ENCODE measurements at regions not wholly inside any gene's neighbourhood (a gene's known extent, or its start where the extent isn't known, plus 50 kb on each side); places are given as distances from the start of the nearest gene placed in this dataset.

DNA sequence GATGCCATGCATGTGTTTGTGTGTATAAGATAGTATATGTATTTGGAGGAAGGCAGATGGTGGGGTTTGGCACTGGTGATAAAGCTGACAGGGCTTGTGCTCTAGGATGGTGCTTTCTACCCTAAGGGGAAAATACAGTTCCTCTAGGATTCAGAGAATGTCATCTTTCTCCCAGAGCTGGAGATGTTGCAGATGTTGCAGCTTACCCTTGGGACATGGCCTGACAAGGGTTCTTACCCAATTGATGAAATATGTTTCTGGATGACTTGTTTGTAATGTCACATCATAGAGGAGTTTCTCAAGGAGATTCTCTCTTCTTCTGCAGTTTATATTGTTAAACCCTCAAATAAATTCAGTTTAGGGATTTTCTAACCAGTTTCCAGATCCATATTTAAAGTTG lies 52.5 kb upstream of the PITX2 start:
- DNase-seq: no peak

DNA sequence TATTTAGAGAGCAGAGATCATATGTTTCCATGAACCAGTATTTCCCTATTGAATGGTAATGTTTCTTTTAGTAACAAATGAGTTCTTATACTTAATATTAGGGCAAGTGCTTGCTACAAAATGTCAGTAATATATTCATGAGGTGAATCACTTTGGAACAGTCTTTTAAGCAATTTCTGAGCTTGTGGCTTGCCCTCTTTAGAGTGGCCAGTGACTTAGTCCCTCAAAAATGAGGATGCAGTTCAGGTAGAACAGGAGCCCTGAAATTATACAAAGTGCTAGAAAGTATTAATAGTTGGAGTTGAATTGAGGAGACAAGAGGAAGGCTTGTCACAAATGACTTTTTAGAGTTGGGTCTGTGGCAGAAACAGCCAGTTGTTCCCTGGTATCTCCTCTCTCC lies 53.4 kb upstream of the PITX2 start:
- no peak for DNase-seq

DNA sequence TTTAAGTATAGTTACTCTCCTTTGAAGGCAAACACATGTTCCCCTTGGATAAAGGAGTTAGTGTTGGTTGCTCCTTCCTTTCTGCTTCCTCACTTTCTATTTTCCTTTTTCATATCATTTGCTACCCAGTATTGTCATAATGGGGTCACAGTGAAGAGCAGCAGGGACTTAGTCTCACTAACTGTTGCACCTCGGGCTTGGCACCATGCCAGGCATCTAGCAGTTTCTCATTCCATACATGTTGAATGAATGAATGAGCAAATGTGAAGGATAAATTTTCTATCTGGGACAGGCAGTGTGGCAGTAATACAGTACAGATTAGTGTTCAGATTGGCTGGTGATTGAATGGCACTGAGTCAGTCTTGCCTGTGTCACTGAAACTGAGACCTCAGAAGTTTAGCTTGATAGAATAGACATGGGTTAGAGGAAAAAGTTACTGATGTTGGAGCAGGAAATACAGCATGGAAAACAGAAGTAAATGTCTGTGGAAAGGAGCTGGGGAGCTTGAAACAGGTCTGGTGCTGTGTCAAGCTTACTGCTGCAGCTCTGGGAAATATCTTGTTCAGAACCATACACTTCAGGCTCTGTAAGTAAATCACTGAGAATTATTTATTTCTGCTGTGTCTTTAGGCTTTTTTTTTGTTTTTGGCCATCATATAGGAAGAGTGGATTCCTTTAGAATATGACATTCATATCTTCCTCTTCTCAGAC lies 55.8 kb upstream of the PITX2 start:
- DNase-seq: peak; percentile 2

DNA sequence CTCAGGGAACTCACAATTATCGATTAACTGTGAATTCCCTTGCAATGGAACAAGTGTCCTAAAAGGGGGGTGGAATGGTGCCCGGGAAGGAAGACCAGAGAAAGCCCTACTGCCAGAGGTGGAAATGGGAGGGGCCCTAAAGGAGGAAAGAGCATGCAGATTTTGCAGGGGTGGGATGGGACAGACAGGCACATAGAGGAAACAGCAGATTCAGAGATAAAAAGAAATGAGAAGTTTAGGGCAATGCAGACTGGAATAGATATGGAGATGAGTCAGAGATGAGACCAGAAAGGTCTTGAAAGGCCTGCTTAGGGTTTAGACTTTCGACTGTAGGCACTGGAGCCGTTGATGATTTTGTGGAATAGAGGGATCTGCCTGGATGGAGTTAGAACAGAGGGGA lies 57.4 kb upstream of the PITX2 start:
- DNase-seq: no peak

DNA sequence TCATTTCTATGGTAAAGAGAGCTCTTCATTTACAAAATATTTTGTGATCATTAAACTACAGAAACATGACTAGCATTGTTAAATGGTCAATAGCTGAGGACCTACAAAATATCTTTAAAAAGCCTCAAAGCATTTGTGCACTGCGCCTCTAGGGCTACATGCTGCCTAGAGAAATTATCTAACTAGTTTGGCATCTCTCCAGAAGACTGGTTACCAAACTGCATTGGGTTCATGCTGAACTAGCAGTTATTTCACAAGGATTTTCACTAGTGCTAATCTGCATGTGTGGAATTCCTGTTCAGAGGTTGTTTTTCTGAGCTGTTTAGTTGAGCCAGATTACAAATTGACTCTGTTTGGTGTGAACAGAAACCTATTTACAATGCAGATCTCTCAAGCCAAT lies 58.5 kb upstream of the PITX2 start:
- no peak for DNase-seq

DNA sequence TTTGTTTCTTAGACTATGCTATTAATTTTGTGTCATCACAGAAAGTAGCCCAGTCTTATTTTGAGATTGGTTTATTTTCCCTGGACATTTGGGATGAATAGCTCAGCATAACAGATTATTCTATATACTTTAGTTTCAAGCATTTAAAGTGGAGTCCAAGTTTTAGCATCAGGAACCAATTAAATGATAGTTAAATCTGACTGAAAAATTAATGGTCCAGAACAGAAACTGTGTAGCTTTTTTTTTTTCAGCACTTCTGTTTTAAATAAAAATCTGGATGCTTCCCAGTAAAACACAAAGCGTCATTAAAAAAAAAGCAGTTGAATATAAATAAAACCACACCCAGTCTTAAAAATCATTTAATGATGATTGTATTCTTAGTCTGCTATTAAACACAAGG lies 59.4 kb upstream of the PITX2 start:
- no peak for DNase-seq

DNA sequence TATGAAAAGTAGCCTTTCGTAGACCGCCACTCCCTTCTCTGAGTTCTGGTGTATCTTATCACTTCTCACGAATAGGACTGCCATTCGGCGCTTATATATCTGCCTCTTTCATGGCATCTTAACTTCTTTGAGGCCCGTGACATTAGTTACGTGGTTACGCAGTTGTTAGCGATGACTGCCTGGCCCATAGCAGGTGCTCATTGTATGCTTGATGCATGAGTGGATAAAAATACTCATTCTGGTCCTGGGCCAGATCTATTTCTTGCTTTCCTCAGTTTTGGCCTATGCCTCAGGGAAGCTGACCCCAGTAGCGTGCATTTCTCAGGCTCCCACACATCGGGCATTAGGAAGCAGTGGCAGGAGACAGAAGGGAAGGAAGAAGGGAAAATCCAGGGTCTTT lies 60.7 kb upstream of the PITX2 start:
- no peak for DNase-seq

DNA sequence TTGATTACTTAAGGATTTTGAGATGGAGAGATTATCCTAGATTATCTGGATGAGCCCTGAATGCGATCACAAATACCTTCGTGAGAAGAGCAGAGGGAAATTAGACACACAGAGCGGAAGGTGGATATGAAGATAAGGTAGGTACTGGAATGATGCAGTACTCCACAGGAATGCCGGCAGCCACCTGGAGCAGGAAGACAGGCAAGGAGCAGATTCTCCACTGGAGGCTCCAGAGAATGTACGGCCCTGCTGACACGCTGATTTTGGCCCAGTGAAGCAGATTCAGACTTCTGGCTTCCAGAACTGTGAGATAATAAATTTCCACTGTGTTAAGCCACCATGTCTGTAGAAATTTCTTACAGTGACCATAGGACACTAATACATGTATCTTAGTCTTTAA lies 79.4 kb upstream of the PITX2 start:
- DNase-seq: peak; percentile 49

DNA sequence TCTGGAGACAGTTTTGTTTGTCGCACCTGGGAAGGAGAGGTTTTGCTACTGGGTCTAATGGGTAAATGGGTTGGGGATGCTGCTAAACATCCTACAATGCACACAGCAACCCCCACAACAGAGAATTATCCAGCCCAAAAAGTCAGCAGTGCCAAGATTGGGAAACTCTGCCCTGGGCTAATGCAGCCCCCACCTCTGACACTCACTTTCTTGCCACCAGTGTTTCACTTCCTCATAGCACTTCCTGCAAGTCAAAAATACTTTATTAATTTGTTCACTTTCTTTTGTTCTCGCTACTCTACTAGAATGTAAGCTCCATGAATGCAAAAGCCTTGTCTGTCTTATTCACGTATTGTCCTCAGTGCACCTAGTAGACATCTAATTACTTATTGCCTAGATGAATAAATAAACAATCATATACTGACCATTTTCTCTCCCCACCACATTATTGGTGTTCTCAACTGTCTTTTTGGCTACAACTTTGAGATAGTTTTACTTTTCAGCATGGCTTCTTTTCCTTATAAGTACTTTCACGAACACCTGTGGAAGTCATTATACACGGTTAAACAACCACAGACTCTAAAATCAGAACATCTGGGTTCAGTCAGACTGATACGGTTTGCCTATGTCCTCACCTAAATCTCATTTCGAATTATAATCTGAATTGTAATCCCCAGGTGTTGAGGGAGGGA lies 82.0 kb upstream of the PITX2 start:
- no peak for DNase-seq

DNA sequence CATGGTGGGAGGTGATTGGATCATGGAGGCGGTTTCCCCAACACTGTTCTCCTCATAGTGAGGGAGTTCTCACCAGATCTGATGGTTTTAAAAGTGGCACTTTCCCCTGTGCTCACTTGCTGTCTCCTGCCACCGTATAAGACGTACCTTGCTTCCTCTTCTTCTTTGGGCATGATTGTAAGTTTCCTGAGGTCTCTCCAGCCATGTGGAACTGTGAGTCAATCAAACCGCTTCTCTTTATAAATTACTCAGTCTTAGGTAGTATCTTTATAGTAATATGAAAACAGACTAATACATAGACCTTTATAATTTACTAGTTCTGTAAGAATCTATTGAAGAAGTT lies 82.5 kb upstream of the PITX2 start:
- DNase-seq: no peak

DNA sequence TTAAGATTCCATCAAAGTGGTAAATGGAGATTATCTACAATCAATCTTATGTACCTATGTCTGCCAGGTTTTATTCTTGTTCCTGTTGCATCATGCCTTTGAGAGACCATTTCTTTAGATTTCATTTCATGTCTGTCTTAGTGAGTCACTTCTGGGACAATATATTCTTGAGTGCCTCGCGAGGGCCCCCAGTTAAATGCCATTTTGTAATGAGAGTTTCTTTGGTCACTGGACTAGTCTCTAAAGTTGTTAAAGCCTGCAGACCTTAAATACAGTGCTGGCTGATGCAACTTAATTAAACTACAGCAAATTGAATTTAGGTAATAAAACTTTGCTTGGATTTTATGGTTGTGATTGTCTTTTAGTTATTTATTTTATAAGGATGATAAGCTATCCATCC lies 87.2 kb upstream of the PITX2 start:
- DNase-seq: no peak

DNA sequence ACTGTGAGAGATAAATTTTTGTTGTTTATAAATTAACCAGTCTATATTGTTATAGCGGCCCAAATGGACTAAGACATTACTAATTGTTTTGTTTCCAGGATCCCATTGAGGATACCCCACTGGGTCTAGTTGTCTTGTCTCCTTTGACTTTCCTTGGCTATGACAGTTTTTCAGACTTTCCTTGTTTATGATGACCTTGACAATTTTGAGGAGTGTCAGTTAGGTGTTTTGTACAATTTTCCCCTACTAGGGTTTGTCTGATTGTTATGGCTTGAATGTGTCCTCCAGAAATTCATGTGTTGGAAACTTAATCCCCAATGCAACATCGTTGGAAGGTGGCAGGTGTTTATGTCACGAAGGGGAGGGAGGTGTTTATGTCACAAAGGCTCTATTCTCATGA lies 89.6 kb upstream of the PITX2 start:
- no peak for DNase-seq

DNA sequence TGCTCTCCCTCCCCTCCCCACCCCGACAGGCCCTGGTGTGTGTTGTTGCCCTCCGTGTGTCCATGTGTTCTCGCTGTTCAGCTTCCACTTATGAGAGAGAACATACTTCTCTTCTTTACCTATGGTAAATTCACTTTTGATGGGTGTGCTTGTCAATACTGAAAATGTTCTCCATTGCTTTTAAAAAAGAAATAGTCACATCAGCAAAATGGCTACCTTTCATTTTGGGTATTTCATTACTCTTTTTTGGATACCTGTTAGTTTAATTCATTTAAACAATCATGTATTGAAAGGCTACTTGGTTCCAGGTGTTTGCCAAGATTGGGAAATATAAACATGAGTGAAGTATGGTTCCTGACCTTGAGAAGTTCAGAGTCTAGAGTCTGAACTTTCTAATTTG lies 107.4 kb upstream of the PITX2 start:
- DNase-seq: no peak

DNA sequence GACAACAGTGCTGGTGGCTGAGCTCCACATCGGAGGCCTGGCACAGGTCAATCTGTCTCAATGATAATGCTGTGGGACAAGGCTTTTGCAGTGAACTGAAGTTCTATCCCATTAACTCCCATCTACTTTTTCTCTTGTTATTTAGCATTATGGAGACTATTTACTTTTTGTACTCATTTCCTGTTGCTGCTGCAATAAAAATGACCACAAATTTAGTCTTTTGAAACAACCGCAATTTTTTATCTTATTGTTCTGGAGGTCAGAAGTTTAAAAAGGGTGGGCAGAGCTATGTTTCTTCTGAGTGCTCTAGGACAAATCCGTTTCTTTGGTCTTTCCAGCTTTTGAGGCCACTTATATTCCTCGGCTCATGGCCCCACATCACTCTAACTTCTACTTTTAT lies 111.0 kb upstream of the PITX2 start:
- DNase-seq: no peak

DNA sequence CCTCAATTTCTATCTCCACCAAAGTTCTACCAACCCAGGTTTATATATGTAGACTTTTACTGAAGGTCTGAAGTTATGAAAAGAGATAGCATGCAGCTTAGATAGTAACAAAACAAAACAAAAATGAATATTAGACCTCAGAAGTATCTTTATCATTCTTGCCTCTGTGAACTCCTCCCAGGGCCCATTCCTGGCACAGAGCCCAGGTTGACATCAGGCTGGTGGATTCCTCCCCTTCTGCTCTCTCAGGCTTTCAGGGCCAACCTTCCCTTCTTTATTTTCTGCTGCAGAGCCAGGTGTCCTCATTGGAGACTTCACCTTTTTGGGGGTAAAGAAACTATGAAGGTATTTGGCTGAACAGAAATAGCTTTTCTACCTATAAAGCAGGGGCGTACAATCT lies 112.8 kb upstream of the PITX2 start:
- DNase-seq: peak; percentile 24

DNA sequence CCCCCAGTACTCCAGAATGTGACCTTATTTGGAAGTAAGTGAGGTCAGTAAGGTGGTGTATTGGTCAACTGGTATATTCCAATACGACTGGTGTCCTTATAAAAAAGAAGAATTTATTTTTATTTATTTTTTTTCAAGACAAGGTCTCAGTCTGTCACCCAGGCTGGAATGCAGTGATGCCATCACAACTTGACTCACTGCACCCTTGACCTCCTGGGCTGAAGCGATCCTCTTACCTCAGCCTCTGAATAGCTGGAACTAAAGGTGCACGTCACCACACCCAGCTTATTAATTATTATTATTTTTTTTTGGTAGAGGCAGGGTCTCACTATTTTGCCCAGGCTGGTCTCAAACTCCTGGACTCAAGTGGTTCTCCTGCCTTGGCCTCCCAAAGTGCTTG lies 115.1 kb upstream of the PITX2 start:
- no peak for DNase-seq

DNA sequence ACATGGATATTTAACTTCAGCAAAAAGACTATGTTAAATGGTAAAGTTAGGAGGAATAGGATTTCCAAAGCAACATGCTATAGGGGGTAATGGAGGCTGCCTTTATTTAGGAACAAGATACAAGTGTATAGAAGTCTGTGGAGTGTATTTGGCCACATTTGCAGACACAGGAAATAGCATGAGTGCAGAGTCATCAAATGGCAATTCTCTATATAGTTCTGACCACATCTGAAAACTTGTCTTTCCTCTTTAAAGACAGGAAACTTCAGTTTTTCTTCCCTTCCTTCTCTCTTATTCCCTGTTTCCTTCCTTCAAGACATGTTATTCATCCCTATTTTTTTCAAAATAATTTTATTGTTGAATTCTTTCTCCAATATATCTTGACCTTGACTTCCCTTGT lies 119.3 kb upstream of the PITX2 start:
- DNase-seq: no peak

DNA sequence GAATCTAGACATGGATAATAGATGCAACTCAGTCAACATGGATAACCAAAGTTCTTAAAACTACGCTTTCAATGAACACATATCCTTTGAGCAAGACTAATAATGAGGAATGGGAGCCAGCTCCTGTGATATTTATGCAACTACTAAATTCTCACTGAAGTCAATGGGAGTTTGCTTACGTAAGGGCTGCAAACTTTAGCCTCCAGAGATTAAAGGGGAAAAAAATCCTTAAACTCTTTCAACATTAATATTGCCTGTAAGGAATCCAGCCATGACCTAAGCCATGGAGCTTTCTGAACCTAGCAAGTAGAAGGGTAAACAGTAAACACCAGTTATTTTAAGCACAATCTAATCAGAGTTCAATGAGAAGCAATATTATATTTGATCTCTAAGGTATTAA lies 125.2 kb upstream of the PITX2 start:
- no peak for DNase-seq

DNA sequence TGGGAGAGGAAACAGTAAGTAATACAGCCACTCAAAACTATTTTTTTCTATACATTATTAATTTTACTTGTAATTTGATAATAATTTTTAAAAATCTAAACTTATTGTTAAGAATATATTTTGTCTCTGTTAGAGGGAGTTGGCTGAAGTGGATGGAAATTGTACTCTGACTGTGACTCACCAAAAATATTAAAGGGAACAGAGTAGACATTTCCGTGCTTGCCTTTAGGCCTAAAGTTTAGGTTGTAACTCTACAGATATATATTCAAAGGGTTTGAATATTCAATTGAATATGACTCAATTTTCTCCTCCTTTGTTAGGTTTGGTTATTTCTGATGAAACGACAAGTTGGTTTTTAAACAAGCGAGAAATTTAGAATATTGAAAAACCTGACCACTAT lies 128.3 kb upstream of the PITX2 start:
- no peak for DNase-seq

DNA sequence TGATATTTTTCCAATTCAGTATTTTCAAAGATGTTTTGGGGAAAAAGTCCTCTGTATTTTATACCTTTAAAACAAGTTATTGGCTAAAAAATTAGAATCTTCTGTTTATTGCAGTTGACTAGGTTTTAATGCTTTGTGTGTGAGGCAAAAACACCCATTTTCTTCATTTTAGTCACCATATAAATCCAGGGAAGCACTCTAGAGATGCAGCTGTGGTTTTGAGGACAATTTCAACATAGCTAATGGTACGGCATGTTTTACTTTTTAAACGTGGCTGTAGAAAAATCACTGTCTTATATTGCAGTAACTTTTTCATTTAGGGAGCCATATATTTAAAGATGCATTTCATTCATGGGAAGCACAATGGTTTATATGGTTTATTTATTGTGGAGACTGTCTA lies 129.1 kb upstream of the PITX2 start:
- no peak for DNase-seq

DNA sequence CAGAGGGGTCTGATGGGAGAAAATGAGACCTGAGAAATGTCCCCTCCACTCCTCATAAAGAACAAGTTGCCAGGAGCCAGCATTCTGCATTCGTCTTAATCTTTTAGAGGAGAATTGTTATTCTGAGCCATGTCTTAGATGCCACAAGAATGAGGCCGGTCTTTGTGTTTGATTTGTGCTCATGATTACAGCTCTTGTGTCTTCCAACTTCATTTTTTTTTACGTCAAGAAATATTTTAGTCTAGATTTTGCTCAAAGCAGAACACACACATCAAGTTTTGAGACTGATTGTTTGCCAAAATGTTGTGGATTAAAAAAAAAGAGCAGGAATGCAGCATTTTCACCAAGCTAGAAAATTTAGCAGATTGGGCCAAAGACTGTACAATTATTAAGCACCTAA lies 130.6 kb upstream of the PITX2 start:
- no peak for DNase-seq

DNA sequence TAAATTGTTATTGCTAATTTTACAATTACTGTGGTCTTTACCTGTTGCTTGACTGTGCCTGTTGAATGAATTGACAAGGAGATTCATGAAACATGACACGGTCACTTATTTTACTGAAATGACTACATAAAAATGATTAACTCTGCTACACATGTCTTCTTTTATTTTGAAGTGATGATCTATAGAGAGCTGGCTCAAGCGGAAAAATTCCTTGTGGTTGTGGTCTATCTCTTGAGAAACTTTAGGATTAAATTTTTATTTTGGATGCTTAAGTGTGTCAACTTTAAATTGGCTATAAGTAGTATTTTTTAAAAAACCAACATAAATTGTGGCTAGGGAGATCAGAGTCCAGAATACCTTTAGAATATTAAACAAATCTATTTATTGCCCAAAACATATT lies 131.8 kb upstream of the PITX2 start:
- no peak for DNase-seq

DNA sequence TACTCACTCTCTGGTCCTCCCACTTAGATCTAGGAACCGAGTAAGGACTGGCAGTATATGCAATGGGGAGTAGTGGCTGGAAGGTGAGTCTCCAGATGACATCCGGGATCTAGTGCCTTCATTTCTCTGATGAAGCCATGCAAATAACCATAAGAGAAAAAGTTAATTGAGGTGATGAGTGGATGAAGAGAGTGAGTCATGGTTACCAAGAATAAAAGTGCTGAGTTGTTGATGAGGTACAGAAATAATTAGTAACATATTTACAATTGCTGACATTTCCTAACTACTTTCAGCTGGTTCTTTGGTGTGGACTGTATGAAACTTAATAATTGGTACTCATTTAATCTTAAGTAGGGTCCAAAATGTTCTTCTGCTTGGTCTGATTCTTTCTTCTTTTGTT lies 146.7 kb upstream of the PITX2 start:
- DNase-seq: no peak

DNA sequence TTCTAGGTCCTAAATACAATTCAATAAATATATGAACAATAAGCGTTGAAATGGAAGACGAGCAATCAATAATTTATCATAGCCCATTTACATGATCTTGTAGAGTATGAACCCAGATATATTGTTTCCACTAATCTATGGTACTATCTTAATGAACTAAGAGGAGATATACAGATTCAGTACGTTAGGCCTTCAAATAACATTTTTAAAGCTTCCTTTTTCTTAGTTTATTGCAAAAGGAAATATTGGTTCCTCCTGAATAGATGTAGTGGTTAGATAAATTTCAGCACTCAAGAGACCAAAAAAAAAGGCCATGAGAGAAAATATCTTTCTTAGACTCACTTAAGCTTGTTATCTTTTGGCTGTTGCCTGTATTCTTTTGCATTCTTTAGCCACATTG lies 147.5 kb upstream of the PITX2 start:
- DNase-seq: no peak

DNA sequence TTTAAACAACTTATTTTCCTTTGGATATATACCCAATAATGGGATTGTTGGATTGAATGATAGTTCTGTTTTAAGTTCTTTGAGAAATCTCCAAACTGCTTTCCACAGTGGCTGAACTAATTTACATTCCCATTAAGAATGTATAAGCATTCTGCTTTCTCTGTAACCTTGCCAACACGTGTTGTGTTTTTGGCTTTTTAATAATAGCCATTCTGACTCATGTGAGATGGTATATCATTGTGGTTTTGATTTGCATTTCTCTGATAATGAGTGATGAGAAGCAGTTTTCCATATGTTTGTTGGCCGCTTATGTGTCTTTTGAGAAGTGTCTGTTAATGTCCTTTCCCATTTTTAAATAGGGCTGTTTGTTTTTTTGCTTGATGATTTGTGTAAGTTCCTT lies 155.6 kb upstream of the PITX2 start:
- no peak for DNase-seq

Measured in NCI-H82 (cell line).